ENCODE measurements at regions not wholly inside any gene's neighbourhood (a gene's known extent, or its start where the extent isn't known, plus 50 kb on each side); places are given as distances from the start of the nearest gene placed in this dataset.

DNA sequence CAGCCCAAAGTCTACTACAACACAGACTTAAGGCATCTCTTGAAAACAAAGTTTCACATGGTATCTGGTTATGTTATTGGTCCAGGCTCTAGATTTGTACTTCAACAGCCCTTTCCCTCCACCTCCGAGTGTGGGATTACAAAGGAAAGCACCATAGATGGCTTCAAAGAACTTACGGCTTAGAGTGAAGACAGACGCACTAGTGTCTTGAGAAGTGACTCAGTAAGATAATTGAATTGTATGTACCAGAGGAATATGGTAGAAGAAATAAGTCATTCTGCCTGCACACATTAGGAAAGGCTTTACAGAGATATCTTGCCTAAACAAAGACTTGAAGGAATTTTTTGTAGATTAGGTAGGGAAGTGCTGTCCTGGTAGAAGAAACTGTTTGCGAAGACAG, 392.3 kb upstream of the TNP1 start:
- Histone ChIP-seq H3K36me3 (replicated peaks in 1 of 2; ENCODE audit: control insufficient read depth in 1 of 2, insufficient read depth in 2 of 2, low read length in 2 of 2) (no peaks in the 10 kb centered on the region), H2AFZ (ENCODE audit: low read length) (no peak overlapping the region), H3K4me1 (ENCODE audit: insufficient read depth, low read length) (no peaks in the 10 kb centered on the region), H3K27ac (ENCODE audit: extremely low read length, insufficient read depth, low read length) (no peak overlapping the region), H3K9ac (ENCODE audit: insufficient read depth, low read depth, low read length) (no peak overlapping the region), H3K4me3 (replicated peaks in 1 of 3; ENCODE audit: insufficient read depth in 1 of 3, low read depth in 2 of 3, low read length in 3 of 3) (no peak overlapping the region), H3K9me3 (ENCODE audit: low read length) (no peaks in the 10 kb centered on the region), H3K79me2 (ENCODE audit: insufficient read depth, low read length) (no peaks in the 10 kb centered on the region), H4K20me1 (ENCODE audit: insufficient read depth, low read length) (no peaks in the 10 kb centered on the region), H3K27me3 (ENCODE audit: control insufficient read depth in 1 of 2, insufficient read depth in 2 of 2, low read length in 2 of 2) (no peaks in the 10 kb centered on the region; a peak in 1 of 5 replicates), H3K4me2 (ENCODE audit: low read depth, low read length) (no peak overlapping the region)
- BruUV-seq (replicated peaks) = no TSS peak
- WGBS (ENCODE audit: low lambda C conversion rate) = 71% methylated on average over 4 of the region's 4 CpGs
- POLR2A ChIA-PET = no interaction called here
- intact Hi-C loops (cut with micrococcal nuclease; ENCODE audit: unreplicated experiment) (no loop called here), in situ Hi-C loops (cut with HindIII; ENCODE audit: extremely low pct_ligation_motif_present, low pct_unique_long_range_greater_than_20kb) (no loop called here)
- ATAC-seq (no peak), FAIRE-seq (no peak), DNase-seq (ENCODE audit: low spot score) (no peak)
- CTCF ChIA-PET (ENCODE audit: low intra/inter-chr PET ratio, low total read pairs) = no interaction called here
- no peak for TF ChIP-seq ZNF562 (CRISPR knock-in tag; IDR thresholded peaks at IDR 0.05; ENCODE audit: borderline replicate concordance)
- TF ChIP-seq, protein P1, sequence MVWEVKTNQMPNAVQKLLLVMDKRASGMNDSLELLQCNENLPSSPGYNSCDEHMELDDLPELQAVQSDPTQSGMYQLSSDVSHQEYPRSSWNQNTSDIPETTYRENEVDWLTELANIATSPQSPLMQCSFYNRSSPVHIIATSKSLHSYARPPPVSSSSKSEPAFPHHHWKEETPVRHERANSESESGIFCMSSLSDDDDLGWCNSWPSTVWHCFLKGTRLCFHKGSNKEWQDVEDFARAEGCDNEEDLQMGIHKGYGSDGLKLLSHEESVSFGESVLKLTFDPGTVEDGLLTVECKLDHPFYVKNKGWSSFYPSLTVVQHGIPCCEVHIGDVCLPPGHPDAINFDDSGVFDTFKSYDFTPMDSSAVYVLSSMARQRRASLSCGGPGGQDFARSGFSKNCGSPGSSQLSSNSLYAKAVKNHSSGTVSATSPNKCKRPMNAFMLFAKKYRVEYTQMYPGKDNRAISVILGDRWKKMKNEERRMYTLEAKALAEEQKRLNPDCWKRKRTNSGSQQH (CRISPR knock-in tag; IDR thresholded peaks at IDR 0.05; ENCODE audit: low read depth) = no peak
- TF ChIP-seq PPARG (CRISPR knock-in tag; conservative IDR thresholded peaks at IDR 0.05) = no peak
- TF ChIP-seq REL (CRISPR knock-in tag; conservative IDR thresholded peaks at IDR 0.05) = no peak
- TF ChIP-seq, protein P2, sequence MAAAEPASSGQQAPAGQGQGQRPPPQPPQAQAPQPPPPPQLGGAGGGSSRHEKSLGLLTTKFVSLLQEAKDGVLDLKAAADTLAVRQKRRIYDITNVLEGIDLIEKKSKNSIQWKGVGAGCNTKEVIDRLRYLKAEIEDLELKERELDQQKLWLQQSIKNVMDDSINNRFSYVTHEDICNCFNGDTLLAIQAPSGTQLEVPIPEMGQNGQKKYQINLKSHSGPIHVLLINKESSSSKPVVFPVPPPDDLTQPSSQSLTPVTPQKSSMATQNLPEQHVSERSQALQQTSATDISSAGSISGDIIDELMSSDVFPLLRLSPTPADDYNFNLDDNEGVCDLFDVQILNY (CRISPR knock-in tag; conservative IDR thresholded peaks at IDR 0.05) = no peak
- TF ChIP-seq, protein P3, sequence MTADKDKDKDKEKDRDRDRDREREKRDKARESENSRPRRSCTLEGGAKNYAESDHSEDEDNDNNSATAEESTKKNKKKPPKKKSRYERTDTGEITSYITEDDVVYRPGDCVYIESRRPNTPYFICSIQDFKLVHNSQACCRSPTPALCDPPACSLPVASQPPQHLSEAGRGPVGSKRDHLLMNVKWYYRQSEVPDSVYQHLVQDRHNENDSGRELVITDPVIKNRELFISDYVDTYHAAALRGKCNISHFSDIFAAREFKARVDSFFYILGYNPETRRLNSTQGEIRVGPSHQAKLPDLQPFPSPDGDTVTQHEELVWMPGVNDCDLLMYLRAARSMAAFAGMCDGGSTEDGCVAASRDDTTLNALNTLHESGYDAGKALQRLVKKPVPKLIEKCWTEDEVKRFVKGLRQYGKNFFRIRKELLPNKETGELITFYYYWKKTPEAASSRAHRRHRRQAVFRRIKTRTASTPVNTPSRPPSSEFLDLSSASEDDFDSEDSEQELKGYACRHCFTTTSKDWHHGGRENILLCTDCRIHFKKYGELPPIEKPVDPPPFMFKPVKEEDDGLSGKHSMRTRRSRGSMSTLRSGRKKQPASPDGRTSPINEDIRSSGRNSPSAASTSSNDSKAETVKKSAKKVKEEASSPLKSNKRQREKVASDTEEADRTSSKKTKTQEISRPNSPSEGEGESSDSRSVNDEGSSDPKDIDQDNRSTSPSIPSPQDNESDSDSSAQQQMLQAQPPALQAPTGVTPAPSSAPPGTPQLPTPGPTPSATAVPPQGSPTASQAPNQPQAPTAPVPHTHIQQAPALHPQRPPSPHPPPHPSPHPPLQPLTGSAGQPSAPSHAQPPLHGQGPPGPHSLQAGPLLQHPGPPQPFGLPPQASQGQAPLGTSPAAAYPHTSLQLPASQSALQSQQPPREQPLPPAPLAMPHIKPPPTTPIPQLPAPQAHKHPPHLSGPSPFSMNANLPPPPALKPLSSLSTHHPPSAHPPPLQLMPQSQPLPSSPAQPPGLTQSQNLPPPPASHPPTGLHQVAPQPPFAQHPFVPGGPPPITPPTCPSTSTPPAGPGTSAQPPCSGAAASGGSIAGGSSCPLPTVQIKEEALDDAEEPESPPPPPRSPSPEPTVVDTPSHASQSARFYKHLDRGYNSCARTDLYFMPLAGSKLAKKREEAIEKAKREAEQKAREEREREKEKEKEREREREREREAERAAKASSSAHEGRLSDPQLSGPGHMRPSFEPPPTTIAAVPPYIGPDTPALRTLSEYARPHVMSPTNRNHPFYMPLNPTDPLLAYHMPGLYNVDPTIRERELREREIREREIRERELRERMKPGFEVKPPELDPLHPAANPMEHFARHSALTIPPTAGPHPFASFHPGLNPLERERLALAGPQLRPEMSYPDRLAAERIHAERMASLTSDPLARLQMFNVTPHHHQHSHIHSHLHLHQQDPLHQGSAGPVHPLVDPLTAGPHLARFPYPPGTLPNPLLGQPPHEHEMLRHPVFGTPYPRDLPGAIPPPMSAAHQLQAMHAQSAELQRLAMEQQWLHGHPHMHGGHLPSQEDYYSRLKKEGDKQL (CRISPR knock-in tag; IDR thresholded peaks at IDR 0.05; ENCODE audit: low read depth) = no peak
- TF ChIP-seq, protein P4, sequence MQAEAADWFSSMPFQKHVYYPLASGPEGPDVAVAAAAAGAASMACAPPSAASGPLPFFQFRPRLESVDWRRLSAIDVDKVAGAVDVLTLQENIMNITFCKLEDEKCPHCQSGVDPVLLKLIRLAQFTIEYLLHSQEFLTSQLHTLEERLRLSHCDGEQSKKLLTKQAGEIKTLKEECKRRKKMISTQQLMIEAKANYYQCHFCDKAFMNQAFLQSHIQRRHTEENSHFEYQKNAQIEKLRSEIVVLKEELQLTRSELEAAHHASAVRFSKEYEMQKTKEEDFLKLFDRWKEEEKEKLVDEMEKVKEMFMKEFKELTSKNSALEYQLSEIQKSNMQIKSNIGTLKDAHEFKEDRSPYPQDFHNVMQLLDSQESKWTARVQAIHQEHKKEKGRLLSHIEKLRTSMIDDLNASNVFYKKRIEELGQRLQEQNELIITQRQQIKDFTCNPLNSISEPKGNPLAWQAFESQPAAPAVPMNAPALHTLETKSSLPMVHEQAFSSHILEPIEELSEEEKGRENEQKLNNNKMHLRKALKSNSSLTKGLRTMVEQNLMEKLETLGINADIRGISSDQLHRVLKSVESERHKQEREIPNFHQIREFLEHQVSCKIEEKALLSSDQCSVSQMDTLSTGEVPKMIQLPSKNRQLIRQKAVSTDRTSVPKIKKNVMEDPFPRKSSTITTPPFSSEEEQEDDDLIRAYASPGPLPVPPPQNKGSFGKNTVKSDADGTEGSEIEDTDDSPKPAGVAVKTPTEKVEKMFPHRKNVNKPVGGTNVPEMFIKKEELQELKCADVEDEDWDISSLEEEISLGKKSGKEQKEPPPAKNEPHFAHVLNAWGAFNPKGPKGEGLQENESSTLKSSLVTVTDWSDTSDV (CRISPR knock-in tag; IDR thresholded peaks at IDR 0.05) = no peak
- TF ChIP-seq WIZ (CRISPR knock-in tag; IDR thresholded peaks at IDR 0.05) = no peak
- TF ChIP-seq ATM (IDR thresholded peaks at IDR 0.05; ENCODE audit: borderline replicate concordance) = no peak
